ENCODE measurements at regions not wholly inside any gene's neighbourhood (a gene's known extent, or its start where the extent isn't known, plus 50 kb on each side); places are given as distances from the start of the nearest gene placed in this dataset.

DNA sequence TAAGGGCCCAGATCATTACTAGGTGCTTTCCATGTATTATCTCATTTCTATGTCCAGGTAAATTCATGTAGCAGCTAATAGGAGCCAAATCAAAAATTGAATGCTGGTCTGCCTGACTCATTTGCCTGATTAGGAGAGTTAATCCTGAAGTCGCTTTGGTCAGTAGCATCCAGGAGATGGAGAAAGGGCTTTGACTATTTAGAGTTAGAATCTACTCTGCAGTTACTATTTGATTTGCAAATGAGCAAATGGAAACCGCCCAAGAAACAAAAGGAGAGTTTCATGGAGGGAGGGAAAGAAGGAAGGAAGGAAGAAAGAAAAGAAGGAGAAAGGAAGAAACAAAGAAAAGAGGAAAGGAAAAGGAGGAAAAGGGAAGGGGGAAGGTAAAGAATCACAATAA is 539.6 kb upstream of the MMS22L start:
- TF ChIP-seq, protein P1, sequence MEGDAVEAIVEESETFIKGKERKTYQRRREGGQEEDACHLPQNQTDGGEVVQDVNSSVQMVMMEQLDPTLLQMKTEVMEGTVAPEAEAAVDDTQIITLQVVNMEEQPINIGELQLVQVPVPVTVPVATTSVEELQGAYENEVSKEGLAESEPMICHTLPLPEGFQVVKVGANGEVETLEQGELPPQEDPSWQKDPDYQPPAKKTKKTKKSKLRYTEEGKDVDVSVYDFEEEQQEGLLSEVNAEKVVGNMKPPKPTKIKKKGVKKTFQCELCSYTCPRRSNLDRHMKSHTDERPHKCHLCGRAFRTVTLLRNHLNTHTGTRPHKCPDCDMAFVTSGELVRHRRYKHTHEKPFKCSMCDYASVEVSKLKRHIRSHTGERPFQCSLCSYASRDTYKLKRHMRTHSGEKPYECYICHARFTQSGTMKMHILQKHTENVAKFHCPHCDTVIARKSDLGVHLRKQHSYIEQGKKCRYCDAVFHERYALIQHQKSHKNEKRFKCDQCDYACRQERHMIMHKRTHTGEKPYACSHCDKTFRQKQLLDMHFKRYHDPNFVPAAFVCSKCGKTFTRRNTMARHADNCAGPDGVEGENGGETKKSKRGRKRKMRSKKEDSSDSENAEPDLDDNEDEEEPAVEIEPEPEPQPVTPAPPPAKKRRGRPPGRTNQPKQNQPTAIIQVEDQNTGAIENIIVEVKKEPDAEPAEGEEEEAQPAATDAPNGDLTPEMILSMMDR (IDR thresholded peaks at IDR 0.05; ENCODE audit: insufficient read depth, low read depth, low read length): no peak
- TF ChIP-seq EZH2 (IDR thresholded peaks at IDR 0.05; ENCODE audit: insufficient read depth, low read length): no peak
